NCI-H187 (cell line): ENCODE measurements at regions not wholly inside any gene's neighbourhood (a gene's known extent, or its start where the extent isn't known, plus 50 kb on each side); places are given as distances from the start of the nearest gene placed in this dataset.

Experiments used
- DNase-seq, 2 experiments: peaks; one replicate each; lab custom pipeline; 2025; lab: John Stamatoyannopoulos, UW

GRCh38 chr14:85221832-85222231 is 308.1 kb upstream of the FLRT2 start:
- no peak for DNase-seq

DNA sequence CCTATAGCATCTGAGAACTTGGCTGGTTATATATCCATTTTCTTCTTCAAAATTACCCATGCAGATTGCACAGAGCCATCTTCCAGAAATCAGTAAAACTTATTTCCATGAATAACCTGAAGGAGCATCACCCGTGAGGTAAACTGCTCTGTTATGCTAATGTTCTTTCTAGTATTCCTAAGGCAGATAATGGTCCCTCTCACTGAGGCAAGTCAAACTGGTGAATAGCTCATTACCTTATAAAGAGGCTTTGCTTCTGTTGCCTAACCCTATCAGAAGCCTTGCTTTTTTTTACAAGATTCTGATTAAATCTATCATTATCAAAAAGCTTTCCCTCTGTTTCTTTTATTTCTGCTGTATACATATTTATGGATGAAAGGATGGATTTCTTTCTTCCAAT is 307.6 kb upstream of the FLRT2 start:
- DNase-seq, result no peak

GRCh38 chr14:85223667-85224066 is 306.3 kb upstream of the FLRT2 start:
- no peak for DNase-seq

DNA sequence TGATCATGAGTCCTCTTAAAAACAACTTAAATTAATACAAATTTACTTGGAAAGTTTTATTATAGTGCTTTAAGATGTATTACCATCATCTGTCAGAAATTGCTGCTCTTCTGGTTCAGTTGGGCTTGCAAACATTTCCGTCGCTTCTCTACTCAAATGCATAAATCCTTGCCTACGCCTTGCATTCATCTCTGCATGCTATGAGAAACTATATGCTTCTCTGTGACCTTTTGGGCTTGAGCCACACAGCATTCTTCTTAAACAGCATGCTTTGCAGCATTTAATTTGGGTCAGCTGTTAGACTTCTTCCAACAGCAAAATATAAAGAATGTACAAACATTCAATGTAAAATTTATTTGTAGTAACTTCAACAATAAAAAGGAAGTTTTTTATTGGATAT is 305.7 kb upstream of the FLRT2 start:
- DNase-seq, result no peak

- no peak for DNase-seq
These were observed 296.2 kb upstream of the FLRT2 start for GRCh38 chr14:85233756-85234155.

DNA sequence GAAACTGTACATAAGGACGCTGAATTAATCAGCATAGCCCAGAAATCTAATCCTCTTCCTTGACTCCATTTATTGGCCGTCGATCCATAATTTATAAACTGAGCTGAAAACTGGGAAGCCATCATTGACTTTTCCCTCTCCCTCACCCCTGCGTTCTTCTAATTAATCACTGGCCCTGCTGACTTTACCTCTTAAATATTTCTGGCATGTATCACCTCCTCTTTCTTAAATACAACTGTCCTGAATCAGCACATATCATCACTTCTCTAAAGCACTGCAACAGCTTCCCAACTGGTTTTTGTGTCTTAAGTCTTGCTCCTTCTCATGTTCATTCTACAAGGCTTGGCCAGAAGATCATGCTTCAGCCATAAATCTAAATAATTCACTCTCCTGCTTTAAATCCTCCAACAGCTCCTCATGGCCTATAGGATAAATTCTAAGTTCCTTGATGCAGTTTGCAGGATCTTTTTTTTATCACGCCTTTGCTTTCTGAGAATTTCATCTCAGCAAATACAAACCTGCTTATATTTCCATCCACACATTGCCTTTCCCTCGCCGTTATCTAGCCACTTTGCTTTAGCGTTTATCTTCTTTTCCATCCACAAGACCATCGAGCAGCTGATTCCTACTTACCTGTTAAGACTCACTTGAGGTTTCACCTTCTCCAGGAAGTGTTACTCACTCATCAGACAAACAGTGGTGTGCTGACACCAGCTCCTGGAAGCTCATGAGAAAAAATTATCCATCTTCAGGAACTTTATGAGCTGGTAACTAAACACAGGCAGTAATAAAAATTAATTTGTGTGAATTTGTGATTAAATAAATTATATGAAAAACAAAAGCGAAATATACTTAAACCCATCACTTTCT is 295.6 kb upstream of the FLRT2 start:
- DNase-seq, result no peak

- DNase-seq, result no peak
These were observed 294.1 kb upstream of the FLRT2 start for GRCh38 chr14:85235868-85236267.

DNA sequence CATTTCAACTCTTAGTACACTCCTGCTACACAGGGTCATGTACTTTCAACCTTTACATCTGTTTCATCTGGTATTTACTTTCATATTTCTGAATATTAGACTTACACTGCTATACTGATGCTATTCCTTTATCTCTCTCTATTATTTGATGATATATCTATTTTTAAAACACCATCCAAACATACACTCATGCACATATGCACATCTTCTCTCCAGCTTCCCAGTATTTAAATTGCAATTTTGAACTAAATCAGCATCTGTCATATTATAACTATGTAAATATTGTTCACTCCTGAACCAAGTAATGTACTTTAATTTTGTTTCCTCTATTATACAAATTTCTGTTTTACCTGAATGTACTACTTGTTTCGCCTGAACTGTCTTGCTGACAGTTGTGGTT is 293.6 kb upstream of the FLRT2 start:
- no peak for DNase-seq

- no peak for DNase-seq
These were observed 290.2 kb upstream of the FLRT2 start for GRCh38 chr14:85239791-85240190.

GRCh38 chr14:85241022-85241855 is 288.7 kb upstream of the FLRT2 start:
- no peak for DNase-seq

- no peak for DNase-seq
These were observed 287.3 kb upstream of the FLRT2 start for GRCh38 chr14:85242666-85243065.

GRCh38 chr14:85243321-85243720 is 286.6 kb upstream of the FLRT2 start:
- no peak for DNase-seq

- no peak for DNase-seq
These were observed 282.9 kb upstream of the FLRT2 start for GRCh38 chr14:85247071-85247470.

- DNase-seq, result no peak
These were observed 280.9 kb upstream of the FLRT2 start for GRCh38 chr14:85248881-85249635.

- no peak for DNase-seq
These were observed 279.3 kb upstream of the FLRT2 start for GRCh38 chr14:85250414-85251189.

GRCh38 chr14:85252011-85252410 is 277.9 kb upstream of the FLRT2 start:
- DNase-seq, result no peak

DNA sequence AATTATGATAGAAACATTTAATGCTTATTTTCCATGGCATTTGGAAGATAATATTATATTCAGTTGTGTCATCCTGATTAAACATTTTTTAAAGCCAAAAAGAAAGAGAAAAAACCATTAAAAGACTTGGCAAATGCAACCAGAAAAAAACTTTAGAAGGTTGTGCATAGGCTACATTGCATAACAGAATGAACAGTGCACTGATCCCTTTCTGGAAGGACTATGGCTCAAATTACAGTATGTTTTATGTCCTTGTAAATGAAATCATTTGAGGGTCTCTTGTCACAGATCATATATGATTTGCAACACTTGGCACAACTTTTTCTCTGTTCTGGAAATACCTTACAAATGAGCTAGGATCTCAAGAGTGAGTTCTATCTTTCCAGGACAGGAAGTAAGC is 275.2 kb upstream of the FLRT2 start:
- no peak for DNase-seq

GRCh38 chr14:85257287-85257686 is 272.7 kb upstream of the FLRT2 start:
- no peak for DNase-seq

DNA sequence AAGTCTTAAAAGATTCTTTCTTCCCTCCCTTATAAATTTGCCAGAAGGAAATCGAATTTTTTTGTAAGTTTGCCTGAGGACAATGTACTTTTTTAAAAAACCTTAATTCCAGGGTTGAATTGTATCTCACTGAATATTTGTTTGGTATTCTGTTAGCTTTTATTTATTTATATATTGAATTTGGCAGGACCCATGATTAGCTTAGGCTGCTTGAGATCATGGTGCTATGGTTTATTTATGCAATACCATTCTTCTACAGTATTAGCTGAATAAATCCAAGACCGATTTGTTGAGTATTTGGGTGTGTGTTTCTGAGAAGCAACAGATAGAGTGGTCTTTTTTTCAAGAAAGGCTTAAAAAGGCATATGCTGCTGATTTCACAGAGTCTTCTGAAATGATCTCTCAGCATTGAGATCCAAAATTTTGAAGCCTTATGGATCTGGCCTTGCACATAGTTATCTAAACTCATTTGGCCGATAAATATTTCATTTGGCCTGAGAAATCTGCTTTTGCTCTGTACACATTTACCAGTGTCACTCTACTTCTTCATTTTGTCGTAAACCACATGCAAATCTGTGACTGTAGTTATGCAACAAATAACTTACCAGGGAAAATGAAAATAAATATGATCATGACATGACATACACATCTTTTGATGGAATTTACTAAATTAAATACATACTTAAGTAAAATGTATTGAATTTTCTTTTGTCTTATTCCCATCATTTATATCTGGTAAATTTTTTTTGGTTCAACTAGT is 265.8 kb upstream of the FLRT2 start:
- DNase-seq, result no peak

- DNase-seq, result no peak
These were observed 256.8 kb upstream of the FLRT2 start for GRCh38 chr14:85273099-85273677.

GRCh38 chr14:85273952-85274351 is 256.0 kb upstream of the FLRT2 start:
- DNase-seq, result no peak
